Loucy (cell line): ENCODE measurements at regions not wholly inside any gene's neighbourhood (a gene's known extent, or its start where the extent isn't known, plus 50 kb on each side); places are given as distances from the start of the nearest gene placed in this dataset.

Experiments used
- H2AFZ ChIP-seq: fragments of 200-600 bp; sonication (generic); 2 replicates; pipeline ENCODE4 v1.6.0; 2016; ENCODE audit warnings: antibody characterized with exemption, mild to moderate bottlenecking, low read length, moderate library complexity
- H3F3A ChIP-seq: fragments of 200-600 bp; 2 replicates; pipeline ENCODE4 v1.6.0; 2016; ENCODE audit warnings: antibody characterized with exemption, low read depth, mild to moderate bottlenecking
- H3K27me3 ChIP-seq: fragments of 200-600 bp; sonication (generic); 2 replicates; pipeline ENCODE4 v1.6.1; 2014; ENCODE audit warnings: low read length, mild to moderate bottlenecking; ENCODE audit not compliant: insufficient read depth, poor library complexity, severe bottlenecking
- H3K36me3 ChIP-seq: fragments of 200-600 bp; sonication (generic); 2 replicates; pipeline ENCODE4 v1.6.1; 2016; ENCODE audit warnings: low read length; ENCODE audit not compliant: insufficient read depth
- H3K4me1 ChIP-seq: fragments of 200-600 bp; sonication (generic); 2 replicates; pipeline ENCODE4 v1.5.1; 2014; ENCODE audit warnings: low read length, mild to moderate bottlenecking; ENCODE audit not compliant: insufficient read depth, poor library complexity, severe bottlenecking
- H3K4me2 ChIP-seq: fragments of 200-600 bp; sonication (generic); 2 replicates; pipeline ENCODE4 v1.6.0; 2014; ENCODE audit warnings: antibody characterized with exemption, low read length, low read depth, mild to moderate bottlenecking; ENCODE audit not compliant: poor library complexity, severe bottlenecking
- H3K4me3 ChIP-seq: fragments of 200-600 bp; sonication (generic); 2 replicates; pipeline ENCODE4 v1.5.1; 2014; ENCODE audit warnings: low read length, mild to moderate bottlenecking, mixed read lengths; ENCODE audit not compliant: poor library complexity, severe bottlenecking
- H3K79me2 ChIP-seq: fragments of 200-600 bp; sonication (generic); 2 replicates; pipeline ENCODE4 v1.6.1; 2014; ENCODE audit warnings: low read length; ENCODE audit not compliant: insufficient read depth
- H3K9ac ChIP-seq: fragments of 200-600 bp; sonication (generic); 2 replicates; pipeline ENCODE4 v1.6.0; 2014; ENCODE audit warnings: mild to moderate bottlenecking, low read depth, low read length, moderate library complexity; ENCODE audit not compliant: poor library complexity, severe bottlenecking
- H3K9me2 ChIP-seq: fragments of 200-600 bp; sonication (generic); replicated peaks from 2 replicates; pipeline ENCODE4 v1.6.1; 2016; ENCODE audit warnings: low read depth, low read length, mixed read lengths
- H3K9me3 ChIP-seq: fragments of 200-600 bp; sonication (generic); 2 replicates; pipeline ENCODE4 v1.6.1; 2014; ENCODE audit warnings: mild to moderate bottlenecking, antibody characterized with exemption, low read length, low read depth; ENCODE audit not compliant: insufficient read depth
- H4K20me1 ChIP-seq: fragments of 200-600 bp; sonication (generic); 2 replicates; pipeline ENCODE4 v1.6.0; 2014; ENCODE audit warnings: antibody characterized with exemption, low read length, mild to moderate bottlenecking; ENCODE audit not compliant: insufficient read depth, poor library complexity, severe bottlenecking
- EZH2phosphoT487 ChIP-seq: fragments of 200-600 bp; IDR thresholded peaks from 2 replicates; pipeline ENCODE4 v1.6.1; 2018; ENCODE audit warnings: antibody characterized with exemption, mild to moderate bottlenecking, moderate library complexity, borderline replicate concordance
- TF ChIP-seq, protein P1 (sequence below): fragments of 200-600 bp; sonication (generic); conservative IDR thresholded peaks from 2 replicates; pipeline ENCODE4 v1.5.1; 2014; ENCODE audit warnings: mild to moderate bottlenecking, antibody characterized with exemption, low read length

DNA sequence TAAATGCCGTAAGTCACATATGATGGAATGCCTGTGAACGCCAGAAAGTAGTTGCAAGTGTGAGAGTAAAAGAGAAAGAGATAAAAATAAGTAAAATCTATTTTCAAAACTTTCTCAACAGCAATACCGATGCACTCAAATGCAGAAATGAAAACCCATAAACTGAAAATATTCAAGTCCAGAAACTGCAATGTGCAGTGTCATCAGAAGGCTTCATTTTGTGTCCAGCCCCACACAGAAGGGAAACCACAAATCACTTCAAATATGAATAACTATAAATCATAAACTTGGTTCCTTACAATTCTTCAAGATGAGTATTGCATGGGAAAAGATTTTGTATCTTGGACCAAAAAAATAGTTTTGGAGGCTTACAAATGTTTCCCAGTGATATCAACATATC is 375.2 kb upstream of the ANO5 start:
- no peaks in the 10 kb centered on the region for H3K9me2 ChIP-seq
- H3F3A ChIP-seq, result no peaks in the 10 kb centered on the region

DNA sequence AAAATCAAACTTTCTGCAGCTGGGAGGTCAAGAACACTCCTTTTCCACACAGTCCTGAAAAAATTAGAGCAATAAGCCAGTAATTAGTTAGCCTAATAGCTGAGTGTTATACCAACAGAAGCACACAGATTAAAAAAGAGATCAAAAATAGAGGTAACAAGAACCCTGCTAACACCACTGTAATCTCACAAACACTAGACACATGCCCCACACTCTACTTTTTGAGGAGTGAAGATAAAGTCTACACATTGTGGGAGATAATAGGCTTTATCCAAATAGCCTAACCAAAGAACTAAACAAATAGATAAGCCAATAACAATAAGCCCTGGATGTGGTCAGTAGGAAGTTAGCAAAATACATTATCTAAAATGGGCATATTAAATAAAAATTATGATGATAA is 372.7 kb upstream of the ANO5 start:
- TF ChIP-seq EZH2phosphoT487, result no peak
- TF ChIP-seq, protein P1, sequence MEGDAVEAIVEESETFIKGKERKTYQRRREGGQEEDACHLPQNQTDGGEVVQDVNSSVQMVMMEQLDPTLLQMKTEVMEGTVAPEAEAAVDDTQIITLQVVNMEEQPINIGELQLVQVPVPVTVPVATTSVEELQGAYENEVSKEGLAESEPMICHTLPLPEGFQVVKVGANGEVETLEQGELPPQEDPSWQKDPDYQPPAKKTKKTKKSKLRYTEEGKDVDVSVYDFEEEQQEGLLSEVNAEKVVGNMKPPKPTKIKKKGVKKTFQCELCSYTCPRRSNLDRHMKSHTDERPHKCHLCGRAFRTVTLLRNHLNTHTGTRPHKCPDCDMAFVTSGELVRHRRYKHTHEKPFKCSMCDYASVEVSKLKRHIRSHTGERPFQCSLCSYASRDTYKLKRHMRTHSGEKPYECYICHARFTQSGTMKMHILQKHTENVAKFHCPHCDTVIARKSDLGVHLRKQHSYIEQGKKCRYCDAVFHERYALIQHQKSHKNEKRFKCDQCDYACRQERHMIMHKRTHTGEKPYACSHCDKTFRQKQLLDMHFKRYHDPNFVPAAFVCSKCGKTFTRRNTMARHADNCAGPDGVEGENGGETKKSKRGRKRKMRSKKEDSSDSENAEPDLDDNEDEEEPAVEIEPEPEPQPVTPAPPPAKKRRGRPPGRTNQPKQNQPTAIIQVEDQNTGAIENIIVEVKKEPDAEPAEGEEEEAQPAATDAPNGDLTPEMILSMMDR, result no peak
- H3F3A ChIP-seq, result no peaks in the 10 kb centered on the region
- no peaks in the 10 kb centered on the region for H3K9me3 ChIP-seq
- H4K20me1 ChIP-seq, result no peaks in the 10 kb centered on the region
- H3K9me2 ChIP-seq, result no peaks in the 10 kb centered on the region
- H2AFZ ChIP-seq, result no peak overlapping the region
- no peak overlapping the region for H3K4me3 ChIP-seq
- H3K4me1 ChIP-seq, result no peaks in the 10 kb centered on the region
- H3K36me3 ChIP-seq, result no peaks in the 10 kb centered on the region
- H3K4me2 ChIP-seq, result no peak overlapping the region
- H3K79me2 ChIP-seq, result no peaks in the 10 kb centered on the region
- no peak overlapping the region for H3K9ac ChIP-seq
- H3K27me3 ChIP-seq, result no peaks in the 10 kb centered on the region

More for the DNA sequence above, 375.2 kb upstream of the ANO5 start:
- Histone ChIP-seq H3K27me3 (no peaks in the 10 kb centered on the region), H3K36me3 (no peaks in the 10 kb centered on the region), H2AFZ (no peak overlapping the region), H3K79me2 (no peaks in the 10 kb centered on the region), H3K4me1 (no peaks in the 10 kb centered on the region), H3K9ac (no peak overlapping the region), H3K4me3 (no peak overlapping the region), H4K20me1 (no peaks in the 10 kb centered on the region), H3K4me2 (no peak overlapping the region), H3K9me3 (no peaks in the 10 kb centered on the region)
- TF ChIP-seq EZH2phosphoT487, result no peak
- TF ChIP-seq, protein P1, result no peak

DNA sequence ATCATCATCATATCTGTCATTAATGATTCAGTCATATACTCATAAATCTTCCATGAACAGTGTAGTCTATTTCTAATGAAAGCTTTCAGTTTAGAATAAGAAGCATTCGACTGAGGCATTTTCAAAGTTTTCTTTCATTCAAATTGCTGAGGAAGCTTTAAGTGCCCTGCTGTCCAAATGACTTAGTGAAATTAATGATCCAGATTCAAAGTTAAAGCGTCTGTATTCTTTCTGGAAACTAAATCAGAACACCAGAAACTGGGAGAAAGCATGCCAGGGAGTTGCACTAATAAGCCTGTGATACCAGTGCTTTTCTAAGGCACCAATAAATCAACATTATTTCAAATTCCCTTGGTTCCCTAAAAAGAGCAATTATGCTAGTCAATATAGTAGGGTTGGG is 367.8 kb upstream of the ANO5 start:
- TF ChIP-seq, protein P1, result no peak
- TF ChIP-seq EZH2phosphoT487, result no peak
- no peaks in the 10 kb centered on the region for H3K27me3 ChIP-seq
- H2AFZ ChIP-seq, result no peak overlapping the region
- H3K4me3 ChIP-seq, result no peak overlapping the region
- H3F3A ChIP-seq, result no peaks in the 10 kb centered on the region
- no peak overlapping the region for H3K4me2 ChIP-seq
- no peaks in the 10 kb centered on the region for H3K36me3 ChIP-seq
- H3K9ac ChIP-seq, result no peak overlapping the region
- no peaks in the 10 kb centered on the region for H4K20me1 ChIP-seq
- no peaks in the 10 kb centered on the region for H3K4me1 ChIP-seq
- H3K79me2 ChIP-seq, result no peaks in the 10 kb centered on the region
- H3K9me2 ChIP-seq, result no peaks in the 10 kb centered on the region
- no peaks in the 10 kb centered on the region for H3K9me3 ChIP-seq
